OCI-M2 (cell line): ENCODE measurements at regions not wholly inside any gene's neighbourhood (a gene's known extent, or its start where the extent isn't known, plus 50 kb on each side); places are given as distances from the start of the nearest gene placed in this dataset.
"Not testable (repeated sequence)": the region's sequence is repeated elsewhere in the genome, so short reads cannot be mapped to it uniquely, and the experiment has no call there.

Experiments used
- DNase-seq: peaks from one replicate; lab custom pipeline; 2025; ENCODE audit not compliant: unreplicated experiment; lab: John Stamatoyannopoulos, UW

- no peak for DNase-seq
These were observed 464.6 kb upstream of the GCFC2 start for GRCh38 chr2:76175295-76175694.

GRCh38 chr2:76174505-76174904 is 463.8 kb upstream of the GCFC2 start:
- no peak for DNase-seq

GRCh38 chr2:76173206-76173605 is 462.5 kb upstream of the GCFC2 start:
- not testable (repeated sequence) for DNase-seq

- DNase-seq, result not testable (repeated sequence)
These were observed 461.5 kb upstream of the GCFC2 start for GRCh38 chr2:76172154-76172595.

- no peak for DNase-seq
These were observed 460.1 kb upstream of the GCFC2 start for GRCh38 chr2:76170856-76171255.

GRCh38 chr2:76170009-76170384 is 459.3 kb upstream of the GCFC2 start:
- DNase-seq, result no peak

GRCh38 chr2:76169276-76170008 is 458.7 kb upstream of the GCFC2 start:
- DNase-seq, result no peak

- no peak for DNase-seq
These were observed 453.1 kb upstream of the GCFC2 start for GRCh38 chr2:76163860-76164259.

GRCh38 chr2:76160670-76161069 is 450.0 kb upstream of the GCFC2 start:
- DNase-seq, result no peak

- no peak for DNase-seq
These were observed 448.4 kb upstream of the GCFC2 start for GRCh38 chr2:76159042-76159648.

- no peak for DNase-seq
These were observed 446.8 kb upstream of the GCFC2 start for GRCh38 chr2:76157531-76157930.

GRCh38 chr2:76154981-76155380 is 444.3 kb upstream of the GCFC2 start:
- no peak for DNase-seq

- no peak for DNase-seq
These were observed 439.1 kb upstream of the GCFC2 start for GRCh38 chr2:76149846-76150245.

GRCh38 chr2:76139303-76139702 is 428.6 kb upstream of the GCFC2 start:
- not testable (repeated sequence) for DNase-seq

GRCh38 chr2:76128622-76129021 is 417.9 kb upstream of the GCFC2 start:
- no peak for DNase-seq

- DNase-seq, result no peak
These were observed 409.5 kb upstream of the GCFC2 start for GRCh38 chr2:76120176-76120575.

- no peak for DNase-seq
These were observed 379.0 kb upstream of the GCFC2 start for GRCh38 chr2:76089683-76090082.

- DNase-seq, result no peak
These were observed 372.5 kb upstream of the GCFC2 start for GRCh38 chr2:76083248-76083647.

GRCh38 chr2:76082509-76082908 is 371.8 kb upstream of the GCFC2 start:
- DNase-seq, result no peak

- DNase-seq, result no peak
These were observed 369.4 kb upstream of the GCFC2 start for GRCh38 chr2:76080154-76080553.

GRCh38 chr2:76075126-76075525 is 364.4 kb upstream of the GCFC2 start:
- no peak for DNase-seq

GRCh38 chr2:76073992-76074604 is 363.4 kb upstream of the GCFC2 start:
- no peak for DNase-seq
